Eye (tissue), 1 donor: ENCODE measurements at regions not wholly inside any gene's neighbourhood (a gene's known extent, or its start where the extent isn't known, plus 50 kb on each side); places are given as distances from the start of the nearest gene placed in this dataset.
A peak's percentile ranks its signal among the peaks of the same experiment; 100 is the strongest.

Experiments used
- DNase-seq: peaks from one replicate; pipeline ENCODE4 v3.0.0-alpha.2; 2015

DNA sequence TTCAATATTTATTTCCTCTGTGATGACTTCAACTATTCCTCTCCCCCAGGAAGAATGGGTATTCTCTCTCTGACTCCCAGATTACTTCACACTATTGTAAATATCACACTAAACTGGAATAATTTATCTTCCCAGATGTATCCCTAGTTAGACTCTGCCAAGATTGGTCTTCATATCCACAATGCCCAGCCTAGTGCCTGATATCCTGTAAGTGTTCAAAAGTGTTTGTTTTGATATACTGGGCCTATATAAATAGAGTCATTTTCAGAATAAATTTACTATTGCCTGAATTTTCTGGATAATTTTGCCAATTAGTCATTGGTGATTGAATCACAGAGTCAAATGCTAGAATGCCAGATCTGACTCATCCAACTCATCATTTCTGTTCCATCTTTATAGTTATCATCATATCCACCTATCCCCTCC, 143.7 kb upstream of the TNC start:
- DNase-seq: no peak

DNA sequence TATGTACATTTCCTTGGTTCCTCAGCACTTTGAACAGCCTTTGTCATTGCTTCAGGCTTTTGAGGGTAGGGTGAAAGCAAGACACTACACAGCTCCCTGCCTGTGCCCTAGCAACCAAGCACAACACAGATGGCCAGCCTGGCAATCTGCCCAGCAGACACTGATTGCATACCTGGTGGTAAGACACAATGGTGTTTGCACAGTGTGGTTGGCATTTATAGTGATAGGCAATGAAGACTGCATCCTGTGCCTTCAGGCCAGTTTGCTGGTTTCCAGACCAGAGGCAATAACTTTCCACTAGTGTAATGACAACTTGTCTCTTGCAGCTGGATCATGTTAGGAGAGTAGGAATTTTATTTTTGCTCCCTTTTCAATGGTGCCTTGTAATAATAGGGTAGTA, 144.5 kb upstream of the TNC start:
- DNase-seq: peak; percentile 57

DNA sequence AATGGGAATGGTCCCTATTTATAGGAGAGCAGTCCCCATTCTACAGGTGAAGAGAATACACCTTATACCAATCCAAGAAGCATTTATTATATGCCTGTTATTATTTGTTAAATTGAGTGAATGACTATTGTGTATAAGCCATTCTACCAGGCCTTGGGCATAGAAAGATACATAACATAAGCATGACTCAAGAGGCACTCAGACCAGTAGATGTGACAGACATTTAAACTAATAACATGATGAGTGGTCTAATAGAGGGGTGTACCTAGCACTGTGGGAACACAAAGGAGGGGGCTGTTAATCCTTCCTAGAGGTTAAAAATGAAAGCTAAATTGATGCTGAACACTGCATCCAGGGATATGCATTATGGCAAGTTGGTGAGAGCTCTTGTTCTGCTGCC, 145.0 kb upstream of the TNC start:
- no peak for DNase-seq

DNA sequence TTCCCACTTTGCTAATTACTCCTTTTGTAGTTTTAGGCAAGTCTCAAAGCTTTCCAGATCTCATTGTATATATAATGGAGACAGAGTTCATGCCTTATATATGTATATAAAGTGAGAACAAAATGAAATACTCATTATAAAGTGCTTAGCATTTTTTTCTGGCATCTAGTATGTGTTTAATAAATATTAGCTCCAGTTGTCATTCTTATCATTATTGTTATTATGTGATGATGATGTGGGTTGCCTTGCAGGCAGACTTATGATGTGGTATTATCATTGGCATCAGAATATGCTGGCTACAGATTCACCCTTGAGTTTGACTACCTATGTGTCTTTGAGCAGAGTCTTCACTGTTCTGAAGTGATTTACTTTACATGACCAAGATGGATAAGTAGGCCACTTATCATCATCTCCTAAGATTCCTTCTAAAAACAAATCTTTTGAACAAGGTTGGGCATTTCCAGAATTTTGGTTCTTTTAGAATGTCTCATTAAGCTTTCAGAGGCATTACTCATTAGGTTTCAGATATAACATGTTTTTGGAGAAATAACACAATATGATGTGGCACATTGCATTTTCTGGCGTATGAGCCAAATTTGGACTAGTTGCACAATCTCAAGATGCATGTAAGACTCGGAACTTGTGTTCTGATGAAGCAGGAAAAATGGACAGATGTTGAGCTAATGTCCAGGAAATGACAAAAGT, 145.6 kb upstream of the TNC start:
- no peak for DNase-seq

DNA sequence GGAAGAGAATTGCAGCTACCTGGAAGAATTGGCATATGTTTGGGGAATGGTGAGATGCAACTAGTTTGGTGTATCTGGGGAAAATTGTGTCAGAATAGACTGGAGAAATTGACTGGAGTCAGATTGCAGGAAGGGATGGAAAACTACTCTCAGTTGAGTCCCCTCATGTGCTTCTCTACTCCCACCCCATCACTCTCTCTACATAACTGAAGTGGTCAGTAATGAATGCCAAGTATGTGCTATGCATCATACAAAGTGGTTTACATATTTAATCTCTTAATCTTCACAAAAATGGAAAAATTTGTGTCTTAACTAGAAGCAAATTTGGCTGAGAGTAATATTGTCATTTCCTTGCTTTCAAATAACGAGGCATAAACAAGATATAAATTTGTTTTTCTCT, 146.4 kb upstream of the TNC start:
- no peak for DNase-seq

DNA sequence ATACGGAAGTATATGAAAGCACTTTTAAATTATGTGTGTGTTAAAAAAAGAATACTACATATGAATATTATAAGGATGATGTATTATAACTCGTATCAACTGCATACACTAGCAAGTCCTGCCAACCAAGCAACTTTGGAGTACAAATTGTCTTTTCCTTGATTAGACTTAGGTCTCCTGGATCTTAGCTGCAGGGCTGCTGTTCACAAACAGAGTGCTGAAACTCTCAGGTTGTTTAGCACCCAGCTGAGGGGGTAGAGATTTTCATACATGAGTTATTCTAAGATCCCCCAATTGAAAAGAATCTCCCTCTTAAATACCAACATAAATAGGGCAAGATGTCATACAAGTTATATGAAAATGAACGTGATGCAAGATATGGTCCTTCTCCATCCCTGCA, 149.8 kb upstream of the TNC start:
- DNase-seq: peak; percentile 33

DNA sequence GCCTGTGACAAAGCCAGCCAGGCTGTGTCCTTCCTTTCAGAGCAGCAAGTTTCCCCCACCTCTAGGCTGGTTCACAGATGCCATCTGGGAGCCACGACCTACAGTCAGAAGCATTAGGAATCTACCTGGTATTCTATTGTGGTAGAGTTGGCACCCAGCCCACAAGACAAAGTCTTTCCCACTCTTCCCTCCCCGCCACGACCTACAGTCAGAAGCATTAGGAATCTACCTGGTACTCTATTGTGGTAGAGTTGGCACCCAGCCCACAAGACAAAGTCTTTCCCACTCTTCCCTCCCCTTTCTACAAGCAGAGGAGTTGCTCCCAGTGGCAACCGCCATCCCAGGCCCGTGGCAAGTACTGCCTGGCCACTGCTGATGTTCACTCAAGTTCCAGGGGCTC, 157.8 kb upstream of the TNC start:
- DNase-seq: no peak

DNA sequence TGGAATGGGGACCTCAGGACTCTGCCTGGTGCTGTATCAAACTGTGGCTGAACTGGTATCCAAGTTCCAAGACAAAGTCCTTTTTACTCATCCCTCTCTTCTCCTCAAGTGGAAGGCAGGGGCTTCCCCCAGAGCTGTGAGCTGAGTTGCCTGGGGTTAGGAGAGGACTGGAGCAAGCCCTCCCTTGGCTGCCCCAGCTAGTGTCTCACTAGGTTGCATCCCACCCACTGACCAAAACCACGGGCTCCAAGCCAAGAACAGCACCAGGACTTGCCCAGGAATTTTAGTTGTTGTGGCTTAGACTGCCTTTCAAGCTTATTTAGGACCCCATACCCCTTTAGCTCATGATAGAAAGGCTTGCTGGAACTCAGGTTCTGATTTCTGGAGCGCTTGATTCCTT, 158.7 kb upstream of the TNC start:
- DNase-seq: no peak

DNA sequence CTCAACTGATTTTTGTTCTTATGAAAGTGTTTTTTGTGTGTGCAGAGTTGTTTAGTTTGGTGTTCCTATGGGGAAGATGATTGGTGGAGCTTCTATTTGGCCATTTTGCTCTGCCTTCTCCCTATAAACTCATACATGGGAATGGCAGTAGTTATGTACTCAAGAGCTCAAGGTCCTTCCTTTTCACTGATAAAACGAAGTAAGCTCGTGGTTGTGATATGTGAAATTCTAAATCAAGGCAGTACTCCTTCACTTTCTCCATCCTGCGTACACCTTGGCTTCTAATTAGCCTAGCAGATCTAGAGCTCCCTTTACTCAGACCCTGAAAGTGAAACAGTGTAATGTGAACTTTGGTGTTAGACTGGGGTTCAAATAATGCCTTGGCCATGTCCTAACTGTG, 159.3 kb upstream of the TNC start:
- DNase-seq: no peak

DNA sequence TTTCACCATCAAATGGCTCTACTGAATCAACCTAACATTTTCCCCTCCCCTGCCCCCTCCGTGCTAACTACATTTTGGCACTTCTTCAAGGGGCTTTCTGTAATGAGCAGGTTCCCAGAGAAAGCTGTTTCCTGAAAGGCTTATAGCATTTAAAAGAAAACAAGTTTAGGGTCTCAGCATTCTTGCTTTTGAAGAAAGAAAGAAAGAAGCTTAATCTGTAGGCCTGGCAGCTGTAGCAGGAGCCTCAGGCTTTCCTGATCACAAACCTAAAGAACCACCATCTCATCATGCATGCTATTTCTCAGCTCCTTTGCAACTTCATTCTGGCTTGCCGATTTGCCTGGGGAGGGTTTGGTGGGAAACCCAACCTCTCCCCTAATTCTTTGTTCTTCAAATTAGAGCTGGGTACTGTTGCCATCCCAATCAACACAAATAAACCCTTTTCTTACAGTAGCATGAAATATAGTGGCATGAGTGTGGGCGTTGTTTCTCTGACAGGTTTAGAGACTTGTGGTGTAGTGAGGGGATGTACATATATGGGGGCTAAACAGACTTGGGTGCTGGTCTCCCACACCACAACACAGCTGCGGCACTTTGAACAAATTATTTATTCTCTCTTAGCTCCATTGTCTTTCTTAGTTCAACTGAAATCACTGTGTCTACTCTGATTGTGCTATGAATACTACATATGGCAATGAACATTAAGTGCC, 160.5 kb upstream of the TNC start:
- peak; percentile 41 for DNase-seq

DNA sequence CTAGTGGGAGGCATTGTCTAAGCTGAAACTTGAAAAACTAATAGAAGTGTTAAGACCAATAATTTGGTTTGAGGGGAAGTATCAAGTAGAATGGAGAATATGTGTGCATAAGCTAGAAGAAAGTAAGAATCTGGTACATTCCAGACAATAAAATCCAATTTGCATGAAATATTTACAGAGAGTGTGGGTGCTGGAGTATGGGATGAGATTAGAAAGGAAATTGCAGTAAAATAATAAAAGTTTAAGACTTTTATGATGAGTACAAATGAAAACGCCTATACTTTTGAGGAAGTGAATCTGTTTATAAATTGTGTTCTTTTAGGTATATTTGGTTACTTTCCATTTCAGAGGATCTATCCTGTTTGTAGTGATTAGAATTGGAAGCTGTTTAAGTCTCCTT, 165.4 kb upstream of the TNC start:
- DNase-seq: no peak

DNA sequence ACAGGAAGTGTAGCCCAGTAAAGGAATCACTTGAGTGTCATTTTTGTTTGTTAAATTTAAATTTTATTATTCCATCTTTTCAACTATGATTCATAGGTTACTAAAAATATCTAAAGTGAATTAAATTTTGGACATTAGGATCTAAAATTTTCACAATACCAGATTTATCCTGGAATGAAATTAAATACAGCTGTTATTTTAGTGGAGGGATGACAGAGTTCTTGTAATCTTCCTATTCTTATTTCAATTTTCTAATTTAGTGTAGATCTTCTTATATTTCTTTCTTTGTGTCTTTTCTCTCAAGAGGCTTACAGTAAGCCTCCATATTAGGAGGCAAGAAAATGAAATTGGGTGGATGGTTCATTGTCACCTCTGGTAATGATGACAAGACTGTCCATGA, 167.9 kb upstream of the TNC start:
- no peak for DNase-seq

DNA sequence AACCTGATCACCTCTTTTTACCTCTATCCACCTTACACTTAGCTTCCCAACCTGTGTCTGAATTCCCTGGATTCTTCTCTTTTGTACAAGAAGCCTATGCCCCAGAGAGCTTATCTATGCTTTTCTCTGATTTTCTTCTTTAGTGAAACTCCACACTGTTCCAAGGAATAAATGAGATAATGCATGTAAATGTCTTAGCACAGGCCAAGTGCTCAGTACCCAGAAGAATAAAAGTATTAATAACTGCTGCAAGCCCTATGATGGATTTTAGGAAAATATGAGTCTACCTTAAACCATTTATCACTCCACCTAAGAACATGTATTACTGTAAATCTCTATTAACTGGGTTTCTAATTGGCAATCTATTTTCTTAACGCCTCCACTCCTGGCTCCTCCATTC, 168.5 kb upstream of the TNC start:
- no peak for DNase-seq

DNA sequence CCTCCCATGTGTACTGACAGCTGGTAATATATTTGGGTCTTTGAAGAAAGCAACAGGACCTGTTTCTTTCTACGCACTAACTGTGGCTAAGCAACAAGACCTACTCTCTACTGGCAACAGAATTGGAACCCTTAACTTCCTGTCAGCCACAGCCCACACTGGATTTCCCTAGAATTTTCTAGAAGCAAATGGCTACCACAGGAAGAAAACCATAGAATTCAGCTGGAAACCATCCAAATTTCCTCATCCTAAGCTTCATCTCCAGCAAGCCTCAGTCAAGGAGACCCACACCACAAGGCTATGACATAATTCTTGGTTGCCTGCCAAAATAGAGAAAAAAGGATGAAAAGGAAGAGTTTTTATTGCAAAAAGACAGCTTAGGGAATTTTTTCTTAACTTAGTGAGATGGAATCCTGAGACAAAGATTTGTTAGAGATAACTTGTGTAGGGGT, 171.8 kb upstream of the TNC start:
- peak; percentile 75 for DNase-seq

DNA sequence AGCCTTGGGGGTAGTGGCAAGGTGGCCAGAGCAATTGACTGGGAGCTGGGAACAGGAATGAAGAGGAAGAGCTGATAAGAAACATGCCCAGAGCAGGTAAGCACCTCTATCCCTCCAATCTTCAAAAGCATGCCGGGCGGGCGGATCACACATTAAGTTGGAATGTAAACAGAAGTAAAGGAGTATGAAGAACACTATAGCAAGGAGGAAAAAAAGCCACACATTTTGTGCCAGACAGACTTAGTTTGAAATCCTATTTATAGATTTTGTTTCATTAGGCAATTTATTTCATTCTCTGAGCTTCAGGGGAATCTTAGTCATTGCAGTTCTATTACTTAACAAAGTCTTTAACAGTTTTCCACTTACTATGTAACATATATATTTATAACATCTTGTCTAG, 173.9 kb upstream of the TNC start:
- DNase-seq: no peak

DNA sequence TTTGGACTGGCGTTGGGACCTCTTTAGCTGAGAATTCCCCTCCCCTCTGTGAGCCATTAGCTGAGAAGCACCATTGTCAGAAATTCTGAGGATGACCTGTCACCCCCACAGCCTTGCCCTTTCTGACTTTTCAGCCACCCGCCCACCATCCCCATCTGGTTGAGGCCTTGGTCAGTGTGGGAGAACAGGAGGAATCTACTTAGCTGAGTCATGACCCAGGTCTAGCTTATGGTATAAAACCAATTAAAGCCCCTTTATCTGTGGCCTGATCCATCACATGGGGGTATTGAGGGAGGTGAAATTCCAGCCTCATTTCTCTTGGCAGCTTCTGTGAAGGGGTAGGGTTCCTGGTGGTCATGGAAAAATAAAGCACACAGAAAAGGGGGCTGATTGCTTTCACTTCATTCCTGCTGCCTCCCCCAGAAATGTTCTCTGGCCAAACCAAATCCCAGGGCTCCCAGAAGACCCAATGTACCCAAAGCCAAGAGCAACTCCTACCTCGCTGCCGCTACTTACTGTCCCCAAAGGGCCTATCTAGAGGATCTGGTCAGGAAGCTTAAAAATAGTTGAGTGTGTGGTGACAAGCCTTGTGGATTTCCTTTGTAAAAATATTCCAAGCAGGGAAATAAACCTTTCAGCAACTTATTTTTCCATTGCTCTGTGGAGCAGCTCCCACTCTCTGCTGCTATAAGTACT, 174.8 kb upstream of the TNC start:
- no peak for DNase-seq

DNA sequence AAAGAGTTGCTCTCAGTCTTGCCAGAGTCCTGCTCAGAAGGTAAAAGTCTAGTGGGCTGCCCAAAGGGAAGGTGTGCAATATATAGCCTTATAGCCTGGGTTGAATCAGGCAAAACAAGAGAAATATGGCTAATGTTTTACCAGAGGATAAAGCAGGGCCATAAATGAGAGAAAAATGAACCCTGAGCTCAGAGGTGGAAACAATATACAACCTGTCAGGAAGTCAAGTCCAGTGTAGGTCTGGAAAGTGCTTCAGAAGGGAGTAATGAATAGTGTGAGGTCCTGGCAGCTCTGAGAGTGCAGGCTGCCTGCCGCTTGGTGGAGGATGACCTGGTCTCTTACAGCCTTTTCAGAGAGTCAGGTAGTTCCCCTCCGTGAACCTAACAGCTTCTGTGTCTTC, 177.8 kb upstream of the TNC start:
- no peak for DNase-seq

DNA sequence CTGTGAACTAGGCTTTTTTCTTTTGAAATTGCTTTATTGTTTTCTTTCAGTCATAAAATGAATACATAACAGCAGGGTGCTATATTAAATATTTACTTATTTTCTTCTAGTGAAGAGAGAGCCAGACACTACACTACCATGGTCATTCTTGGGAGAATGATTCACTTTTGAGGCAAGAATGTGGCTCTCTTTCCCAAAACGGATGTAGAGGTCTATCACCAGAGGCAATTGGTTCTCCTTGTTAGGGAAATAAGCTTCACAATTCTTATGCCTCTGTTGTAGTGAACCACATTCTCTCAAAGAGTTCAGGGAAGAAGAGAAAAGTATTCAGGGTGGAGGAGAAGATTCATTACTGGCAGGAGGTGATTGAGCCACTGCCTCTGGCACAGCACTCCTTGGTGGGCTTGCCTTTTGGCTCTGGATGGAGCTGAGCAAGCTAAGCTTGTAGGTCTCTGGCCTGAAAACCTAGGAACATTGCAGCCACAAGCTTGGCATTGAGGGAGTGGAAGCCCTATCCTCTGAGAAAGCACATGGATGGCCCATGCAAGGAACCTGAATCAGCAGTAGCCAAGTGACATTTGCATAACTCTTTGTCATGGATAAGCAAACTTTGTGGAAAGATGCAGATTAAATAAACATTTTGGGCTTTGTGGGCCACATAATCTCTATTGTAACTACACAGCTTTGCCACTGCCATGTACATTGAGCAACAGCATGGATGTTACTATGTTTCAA, 179.0 kb upstream of the TNC start:
- no peak for DNase-seq

DNA sequence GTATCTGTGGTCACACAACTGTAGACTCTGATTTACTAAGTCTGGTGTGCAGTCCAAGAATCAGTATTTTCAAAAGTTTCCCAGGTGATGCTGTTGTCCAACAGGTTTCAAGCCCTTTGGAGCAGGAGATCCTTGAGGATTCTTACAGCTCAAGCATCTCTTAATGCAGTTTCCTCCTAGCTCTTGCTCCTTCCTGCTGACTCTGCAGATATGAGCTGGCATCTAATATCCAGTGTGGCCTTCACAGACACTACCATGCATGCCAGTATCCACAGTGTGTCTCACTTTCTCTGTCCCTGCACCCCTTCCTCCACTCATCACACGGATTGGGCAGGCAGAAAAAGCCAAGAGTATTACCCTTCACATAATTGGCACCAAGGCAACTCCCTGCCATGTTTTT, 182.2 kb upstream of the TNC start:
- no peak for DNase-seq

DNA sequence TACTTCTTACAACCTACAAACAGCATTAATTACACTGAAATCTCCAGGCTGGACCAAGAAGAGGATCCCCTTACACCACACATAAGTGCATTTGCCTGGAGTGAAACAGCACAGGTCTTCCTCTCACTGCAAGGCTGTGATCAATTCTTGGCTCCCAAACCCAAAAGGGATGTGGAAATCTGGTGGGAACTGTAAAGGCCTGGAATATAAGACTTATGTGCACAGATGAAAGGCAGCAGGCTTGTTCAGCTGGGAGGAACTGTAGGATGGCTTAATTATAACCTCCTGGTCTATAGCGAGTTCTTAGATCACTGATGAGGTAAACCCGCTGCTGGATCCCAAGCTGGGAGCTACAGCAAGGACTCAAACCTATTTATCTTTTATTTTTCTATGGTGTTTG, 182.9 kb upstream of the TNC start:
- no peak for DNase-seq

DNA sequence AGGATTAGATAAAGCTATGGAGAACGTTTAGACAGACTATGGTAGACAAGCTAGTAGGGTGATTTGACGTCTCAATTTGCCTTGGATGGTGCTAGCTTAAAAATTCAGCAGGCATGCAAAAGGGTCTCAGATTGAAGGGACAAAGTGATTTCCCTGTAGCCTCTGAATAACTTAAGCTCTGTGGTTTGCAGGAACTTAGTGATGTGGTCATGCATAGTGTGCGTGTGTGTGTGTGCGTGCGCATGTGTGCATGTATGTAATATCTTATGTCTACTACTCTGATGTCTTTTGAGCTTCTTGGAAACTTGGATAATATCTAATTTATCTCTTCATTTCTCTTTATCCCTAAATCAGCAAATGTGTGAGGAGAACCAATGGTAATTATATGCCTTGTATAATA, 183.6 kb upstream of the TNC start:
- no peak for DNase-seq

DNA sequence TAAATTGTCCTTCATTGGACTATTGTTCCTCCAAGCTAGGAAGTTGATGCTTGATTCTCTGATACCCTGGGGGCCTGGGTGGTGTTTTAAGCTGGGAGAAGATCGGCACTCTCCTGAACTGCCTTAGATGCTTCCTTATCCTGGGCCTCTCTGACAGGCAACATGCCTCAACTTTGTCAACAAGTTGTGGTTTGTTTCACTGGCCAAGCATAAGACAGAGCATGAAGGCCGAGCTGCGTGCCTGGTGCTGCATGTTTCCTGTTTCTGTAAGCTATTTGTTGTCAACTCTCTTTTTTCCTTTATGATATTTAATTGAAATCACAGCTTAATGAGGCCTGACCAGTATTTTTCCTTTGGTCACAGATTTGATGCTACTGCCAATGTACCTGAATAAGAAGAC, 187.6 kb upstream of the TNC start:
- no peak for DNase-seq

DNA sequence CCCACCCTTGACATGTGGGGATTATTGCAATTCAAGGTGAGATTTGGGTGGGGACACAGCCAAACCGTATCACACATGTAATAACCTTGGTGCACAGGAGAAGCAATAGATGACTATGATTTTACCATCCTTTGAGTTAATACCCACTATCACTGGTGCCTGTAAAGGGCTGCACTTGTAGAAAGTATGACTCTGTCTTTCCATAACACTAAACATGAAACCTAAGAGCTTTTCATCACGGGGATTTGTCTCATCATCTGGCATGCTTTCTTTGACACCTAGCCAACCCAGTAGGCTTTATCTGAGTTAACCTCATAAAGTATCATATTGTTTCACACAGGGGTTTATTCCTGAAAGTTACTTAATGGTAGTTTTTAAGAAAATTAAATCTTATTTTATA, 188.9 kb upstream of the TNC start:
- DNase-seq: no peak

DNA sequence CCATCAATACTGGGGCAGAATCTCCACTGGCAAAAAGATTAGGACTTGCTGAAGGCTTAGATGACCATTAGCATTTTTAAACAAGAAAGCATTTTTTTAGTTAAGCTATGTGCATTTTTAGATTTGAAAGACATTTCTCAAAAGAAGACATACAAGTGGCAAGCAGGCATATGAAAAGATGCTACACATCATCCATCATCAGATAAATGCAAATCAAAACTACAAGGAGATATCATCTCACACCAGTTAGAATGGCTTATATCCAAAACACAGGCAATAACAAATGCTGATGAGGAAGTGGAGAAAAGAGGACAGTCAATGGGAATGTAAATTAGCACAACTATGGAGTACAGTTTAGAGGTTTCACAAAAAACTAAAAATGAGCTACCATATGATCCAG, 195.6 kb upstream of the TNC start:
- no peak for DNase-seq
